ENCODE measurements at regions not wholly inside any gene's neighbourhood (a gene's known extent, or its start where the extent isn't known, plus 50 kb on each side); places are given as distances from the start of the nearest gene placed in this dataset.

GRCh38 chr2:174660984-174661675, 63.5 kb upstream of the WIPF1 start:
- Histone ChIP-seq H3K9ac (ENCODE audit: low read length in 5 of 5) (no peak overlapping the region), H3K27ac (ENCODE audit: low read depth, low read length) (no peak overlapping the region), H3K4me1 (ENCODE audit: control insufficient read depth in 5 of 5, insufficient read depth in 5 of 5, low read length in 5 of 5) (peaks cover 0 to 29% (median 23%) of the 10 kb centered on the region in 5 donors), H3K9me3 (ENCODE audit: control insufficient read depth in 5 of 5, low read length in 5 of 5) (peaks cover 0 to 3% (median 0%) of the 10 kb centered on the region in 5 donors), H3K4me3 (ENCODE audit: low read depth in 1 of 5, low read length in 5 of 5) (no peak overlapping the region), H3K36me3 (ENCODE audit: control insufficient read depth in 5 of 5, insufficient read depth in 5 of 5, low read length in 5 of 5) (peaks cover 0 to 9% (median 0%) of the 10 kb centered on the region in 5 donors), H3K27me3 (ENCODE audit: control insufficient read depth in 5 of 5, insufficient read depth in 4 of 5, low read length in 5 of 5) (no peaks in the 10 kb centered on the region)

DNA sequence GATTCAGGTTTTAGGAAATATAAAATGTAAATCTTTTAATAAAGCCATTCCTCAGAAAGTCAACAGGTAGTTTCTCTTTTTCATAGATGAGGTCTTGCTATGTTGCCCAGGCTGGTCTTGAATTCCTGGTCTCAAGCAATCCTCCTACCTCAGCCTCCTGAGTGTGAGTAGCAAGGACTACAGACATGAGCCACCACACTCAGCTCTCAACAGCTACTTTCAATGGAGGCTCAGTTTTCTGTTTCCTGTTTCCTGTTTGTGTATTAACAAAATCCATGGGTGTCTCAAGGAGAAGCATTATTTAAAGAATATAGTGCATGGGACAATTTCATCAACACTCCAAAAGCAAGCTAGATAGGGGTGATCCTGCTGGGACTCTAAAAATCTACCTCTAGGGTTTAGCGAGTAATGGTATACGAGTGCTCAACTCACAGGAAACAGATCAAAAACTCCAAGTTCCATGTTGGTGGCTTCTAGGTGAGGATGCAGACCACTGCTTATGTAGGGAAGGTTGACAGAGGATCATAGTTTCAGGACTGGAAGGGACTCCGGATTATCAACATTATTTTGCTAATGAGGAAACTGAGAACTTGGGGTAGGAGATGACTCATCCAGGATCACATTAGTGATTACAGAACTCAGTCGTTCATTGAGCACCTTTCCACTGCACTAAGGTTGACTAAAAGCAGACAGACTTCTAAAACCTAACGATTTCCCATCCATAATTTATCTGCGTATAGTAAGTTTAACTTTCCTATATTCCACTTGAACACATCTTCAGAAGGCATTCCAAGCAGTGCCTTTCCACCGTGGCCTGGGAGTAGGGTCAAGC, 61.7 kb upstream of the WIPF1 start:
- peaks cover 0 to 7% (median 3%) of the 10 kb centered on the region in 5 donors for H3K9me3 ChIP-seq (ENCODE audit: control insufficient read depth in 5 of 5, low read length in 5 of 5)
- H3K27ac ChIP-seq (ENCODE audit: low read depth, low read length), result no peak overlapping the region
- H3K36me3 ChIP-seq (ENCODE audit: control insufficient read depth in 5 of 5, insufficient read depth in 5 of 5, low read length in 5 of 5), result peaks cover 0 to 9% (median 0%) of the 10 kb centered on the region in 5 donors
- H3K4me1 ChIP-seq (ENCODE audit: control insufficient read depth in 5 of 5, insufficient read depth in 5 of 5, low read length in 5 of 5), result peaks cover 0 to 32% (median 21%) of the 10 kb centered on the region in 5 donors
- H3K9ac ChIP-seq (ENCODE audit: low read length in 5 of 5), result no peak overlapping the region
- no peak overlapping the region for H3K4me3 ChIP-seq (ENCODE audit: low read depth in 1 of 5, low read length in 5 of 5)
- no peaks in the 10 kb centered on the region for H3K27me3 ChIP-seq (ENCODE audit: control insufficient read depth in 5 of 5, insufficient read depth in 4 of 5, low read length in 5 of 5)

DNA sequence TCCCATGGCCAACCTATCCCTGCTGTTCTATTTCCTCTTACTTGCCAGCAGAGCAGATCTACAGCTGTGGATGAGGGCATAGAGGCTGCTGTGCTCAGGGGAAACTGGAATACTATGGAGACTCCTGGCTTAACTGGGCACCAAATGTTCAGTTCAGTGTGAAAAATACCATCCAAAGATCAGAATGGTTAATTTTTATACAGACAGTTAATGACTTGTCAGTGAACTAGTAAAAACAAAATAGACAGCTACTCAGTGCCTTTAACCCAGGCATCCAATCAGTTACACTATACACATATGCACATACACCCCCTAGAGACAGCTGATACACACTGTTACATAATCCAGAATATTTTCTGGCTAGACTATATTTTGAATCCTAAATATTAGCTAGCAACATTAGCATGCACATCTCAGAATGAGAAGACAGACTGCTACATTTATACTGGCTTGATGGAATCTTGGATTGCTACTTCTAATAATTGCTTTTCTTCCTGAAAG, 59.1 kb upstream of the WIPF1 start:
- Histone ChIP-seq H3K27me3 (ENCODE audit: control insufficient read depth in 5 of 5, insufficient read depth in 4 of 5, low read length in 5 of 5) (no peaks in the 10 kb centered on the region), H3K36me3 (ENCODE audit: control insufficient read depth in 5 of 5, insufficient read depth in 5 of 5, low read length in 5 of 5) (peaks cover 0 to 8% (median 0%) of the 10 kb centered on the region in 5 donors), H3K9ac (ENCODE audit: low read length in 5 of 5) (no peak overlapping the region), H3K4me3 (ENCODE audit: low read depth in 1 of 5, low read length in 5 of 5) (no peak overlapping the region), H3K4me1 (ENCODE audit: control insufficient read depth in 5 of 5, insufficient read depth in 5 of 5, low read length in 5 of 5) (peaks cover 0 to 12% (median 0%) of the 10 kb centered on the region in 5 donors), H3K27ac (ENCODE audit: low read depth, low read length) (no peak overlapping the region), H3K9me3 (ENCODE audit: control insufficient read depth in 5 of 5, low read length in 5 of 5) (peaks cover 0 to 7% (median 3%) of the 10 kb centered on the region in 5 donors)

DNA sequence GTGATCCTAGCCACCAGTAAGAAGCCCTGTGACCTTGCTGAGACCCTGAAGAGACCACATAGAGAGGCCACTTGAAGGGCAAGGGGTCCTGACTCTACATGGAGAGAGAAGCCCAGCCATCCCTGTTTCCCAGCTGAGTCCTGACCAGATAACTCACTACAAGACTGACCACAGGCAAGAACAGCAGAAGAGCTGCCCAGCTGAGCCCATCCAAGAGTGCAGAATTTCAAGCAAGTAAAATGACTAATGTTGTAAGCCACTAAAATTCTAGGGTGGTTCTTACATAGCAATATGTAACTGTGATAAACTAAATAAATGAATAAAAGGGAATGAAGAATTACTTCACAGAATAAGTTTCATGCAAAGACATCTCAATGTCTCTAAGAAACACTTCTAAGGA, 58.4 kb upstream of the WIPF1 start:
- Histone ChIP-seq H3K4me3 (ENCODE audit: low read depth in 1 of 5, low read length in 5 of 5) (no peak overlapping the region), H3K4me1 (ENCODE audit: control insufficient read depth in 5 of 5, insufficient read depth in 5 of 5, low read length in 5 of 5) (peaks cover 0 to 12% (median 0%) of the 10 kb centered on the region in 5 donors), H3K27ac (ENCODE audit: low read depth, low read length) (no peak overlapping the region), H3K27me3 (ENCODE audit: control insufficient read depth in 5 of 5, insufficient read depth in 4 of 5, low read length in 5 of 5) (no peaks in the 10 kb centered on the region), H3K9ac (ENCODE audit: low read length in 5 of 5) (no peak overlapping the region), H3K9me3 (ENCODE audit: control insufficient read depth in 5 of 5, low read length in 5 of 5) (peaks cover 0 to 7% (median 3%) of the 10 kb centered on the region in 5 donors), H3K36me3 (ENCODE audit: control insufficient read depth in 5 of 5, insufficient read depth in 5 of 5, low read length in 5 of 5) (peaks cover 0 to 4% (median 0%) of the 10 kb centered on the region in 5 donors)

DNA sequence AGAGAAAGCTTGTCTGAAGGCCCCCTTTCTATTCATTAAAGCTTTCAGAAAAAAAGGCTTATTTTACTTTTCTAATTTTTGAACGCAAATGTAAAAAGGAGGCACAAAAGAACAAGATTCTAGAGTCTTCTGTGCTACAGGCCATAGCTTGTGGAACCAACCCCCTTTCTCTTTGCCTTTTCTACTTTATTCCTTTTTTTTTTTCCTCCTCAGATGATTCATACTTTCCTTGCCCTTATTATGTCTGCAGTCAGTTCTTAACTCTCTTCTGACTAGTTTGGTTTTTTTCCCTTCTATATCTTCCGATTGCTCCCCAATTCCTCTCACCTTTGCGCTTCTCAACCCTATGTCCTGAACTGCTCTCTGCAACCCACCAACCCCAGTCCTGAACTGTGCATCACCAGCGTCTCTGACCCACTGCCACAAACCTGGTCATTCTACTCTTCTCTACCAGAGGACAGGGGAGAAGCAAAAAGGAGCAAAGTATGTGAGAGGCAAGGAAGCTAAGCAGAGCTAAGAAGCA, 56.9 kb upstream of the WIPF1 start:
- no peaks in the 10 kb centered on the region for H3K36me3 ChIP-seq (ENCODE audit: control insufficient read depth in 5 of 5, insufficient read depth in 5 of 5, low read length in 5 of 5)
- no peaks in the 10 kb centered on the region for H3K27me3 ChIP-seq (ENCODE audit: control insufficient read depth in 5 of 5, insufficient read depth in 4 of 5, low read length in 5 of 5)
- H3K27ac ChIP-seq (ENCODE audit: low read depth, low read length), result no peak overlapping the region
- peaks cover 0 to 10% (median 4%) of the 10 kb centered on the region in 5 donors for H3K9me3 ChIP-seq (ENCODE audit: control insufficient read depth in 5 of 5, low read length in 5 of 5)
- H3K9ac ChIP-seq (ENCODE audit: low read length in 5 of 5), result no peak overlapping the region
- H3K4me3 ChIP-seq (ENCODE audit: low read depth in 1 of 5, low read length in 5 of 5), result no peak overlapping the region
- peaks cover 0 to 6% (median 0%) of the 10 kb centered on the region in 5 donors for H3K4me1 ChIP-seq (ENCODE audit: control insufficient read depth in 5 of 5, insufficient read depth in 5 of 5, low read length in 5 of 5)

GRCh38 chr2:174648896-174649295, 51.3 kb upstream of the WIPF1 start:
- Histone ChIP-seq H3K4me1 (ENCODE audit: control insufficient read depth in 5 of 5, insufficient read depth in 5 of 5, low read length in 5 of 5) (peaks cover 0 to 6% (median 3%) of the 10 kb centered on the region in 5 donors), H3K36me3 (ENCODE audit: control insufficient read depth in 5 of 5, insufficient read depth in 5 of 5, low read length in 5 of 5) (peaks cover 0 to 4% (median 0%) of the 10 kb centered on the region in 5 donors), H3K9me3 (ENCODE audit: control insufficient read depth in 5 of 5, low read length in 5 of 5) (peaks cover 0 to 13% (median 10%) of the 10 kb centered on the region in 5 donors), H3K4me3 (ENCODE audit: low read depth in 1 of 5, low read length in 5 of 5) (no peak overlapping the region), H3K27ac (ENCODE audit: low read depth, low read length) (no peak overlapping the region), H3K9ac (ENCODE audit: low read length in 5 of 5) (no peak overlapping the region), H3K27me3 (ENCODE audit: control insufficient read depth in 5 of 5, insufficient read depth in 4 of 5, low read length in 5 of 5) (no peaks in the 10 kb centered on the region)
